DND-41 (cell line): ENCODE measurements at regions not wholly inside any gene's neighbourhood (a gene's known extent, or its start where the extent isn't known, plus 50 kb on each side); places are given as distances from the start of the nearest gene placed in this dataset.

Source experiments
- ATAC-seq: fragments of 200-7000 bp; cut with Tn5 transposase; 3 replicates; pipeline ENCODE4 v1.9.1; 2021; ENCODE audit warnings: low read depth; ENCODE audit not compliant: insufficient read depth
- DNase-seq: peaks from one replicate; pipeline ENCODE4 v3.0.0-alpha.2; 2020
- H2AFZ ChIP-seq: 2 replicates; pipeline ENCODE4 v1.6.0; 2012; ENCODE audit warnings: low read depth, low read length
- H3K27ac ChIP-seq: 2 replicates; pipeline ENCODE4 v1.5.1; 2012; ENCODE audit warnings: low read length, inconsistent platforms
- H3K27me3 ChIP-seq: fragments of 200-600 bp; sonication (generic); 2 replicates; pipeline ENCODE4 v1.6.0; 2012; ENCODE audit warnings: low read length, mild to moderate bottlenecking, inconsistent platforms; ENCODE audit not compliant: insufficient read depth, poor library complexity
- H3K36me3 ChIP-seq: 2 replicates; pipeline ENCODE4 v1.5.1; 2012; ENCODE audit warnings: low read length, inconsistent platforms; ENCODE audit not compliant: insufficient read depth
- H3K4me1 ChIP-seq: 2 replicates; pipeline ENCODE4 v1.5.1; 2012; ENCODE audit warnings: mild to moderate bottlenecking, low read length; ENCODE audit not compliant: insufficient read depth
- H3K4me2 ChIP-seq: 2 replicates; pipeline ENCODE4 v1.6.0; 2012; ENCODE audit warnings: mild to moderate bottlenecking, moderate library complexity, low read length, inconsistent platforms; ENCODE audit not compliant: insufficient read depth
- H3K4me3 ChIP-seq, 2 experiments: fragments of 200-600 bp in 1 of 2; shearing (Covaris generic) in 1 of 2; 2 replicates each; pipeline ENCODE4 v1.5.1; 2012 to 2016; ENCODE audit warnings: inconsistent platforms in 2 of 2, low read length in 2 of 2, mild to moderate bottlenecking in 2 of 2, low read depth in 1 of 2, moderate library complexity in 1 of 2
- H3K79me2 ChIP-seq: 2 replicates; pipeline ENCODE4 v1.6.0; 2012; ENCODE audit warnings: low read length, inconsistent platforms; ENCODE audit not compliant: insufficient read depth
- H3K9ac ChIP-seq: 2 replicates; pipeline ENCODE4 v1.6.0; 2012; ENCODE audit warnings: low read depth, mild to moderate bottlenecking, inconsistent platforms, low read length, moderate library complexity
- H3K9me3 ChIP-seq: 2 replicates; pipeline ENCODE4 v1.5.1; 2012; ENCODE audit warnings: low read length, moderate library complexity, mild to moderate bottlenecking, inconsistent platforms; ENCODE audit not compliant: insufficient read depth, severe bottlenecking
- H4K20me1 ChIP-seq: 2 replicates; pipeline ENCODE4 v1.6.0; 2012; ENCODE audit warnings: low read length; ENCODE audit not compliant: insufficient read depth
- CTCF ChIP-seq: IDR thresholded peaks from 2 replicates; pipeline ENCODE4 v1.5.1; 2012; ENCODE audit warnings: borderline replicate concordance, low read length, moderate library complexity, mild to moderate bottlenecking; ENCODE audit not compliant: poor library complexity, severe bottlenecking; ENCODE audit errors: extremely low read depth
- EZH2 ChIP-seq: IDR thresholded peaks from 3 replicates; pipeline ENCODE4 v1.6.1; 2012; ENCODE audit warnings: borderline replicate concordance, low read depth, mild to moderate bottlenecking, moderate library complexity, low read length, inconsistent platforms; ENCODE audit not compliant: severe bottlenecking

GRCh38 chr10:78748235-78748533, 320.6 kb upstream of the ZMIZ1 start:
- Histone ChIP-seq H3K9ac (no peak overlapping the region), H3K79me2 (no peaks in the 10 kb centered on the region), H2AFZ (no peak overlapping the region), H3K36me3 (no peaks in the 10 kb centered on the region), H3K4me2 (no peak overlapping the region), H3K27me3 (peaks cover 2% of the 10 kb centered on the region), H3K9me3 (no peaks in the 10 kb centered on the region), H3K4me1 (peaks cover 12% of the 10 kb centered on the region), H3K27ac (no peak overlapping the region), H4K20me1 (no peaks in the 10 kb centered on the region; the same call in 1 of the 2 replicates), H3K4me3 (no peak overlapping the region)
- TF ChIP-seq CTCF (no peak), EZH2 (no peak)
- ATAC-seq (no peak), DNase-seq (no peak)

GRCh38 chr10:78749200-78749599, 319.6 kb upstream of the ZMIZ1 start:
- H3K27me3 ChIP-seq = peaks cover 12% of the 10 kb centered on the region
- ATAC-seq = no peak
- H3K9ac ChIP-seq = no peak overlapping the region
- H3K36me3 ChIP-seq = no peaks in the 10 kb centered on the region
- no peak overlapping the region for H3K27ac ChIP-seq
- no peak overlapping the region for H3K4me3 ChIP-seq
- no peak for DNase-seq
- no peaks in the 10 kb centered on the region for H3K79me2 ChIP-seq
- H2AFZ ChIP-seq = no peak overlapping the region
- TF ChIP-seq CTCF = no peak
- no peak for TF ChIP-seq EZH2
- H3K9me3 ChIP-seq = no peaks in the 10 kb centered on the region
- peaks cover 6% of the 10 kb centered on the region; the same call in 1 of the 2 replicates for H4K20me1 ChIP-seq
- no peak overlapping the region for H3K4me2 ChIP-seq
- peaks cover 2% of the 10 kb centered on the region for H3K4me1 ChIP-seq

GRCh38 chr10:78749898-78750297, 318.9 kb upstream of the ZMIZ1 start:
- H3K9ac ChIP-seq = no peak overlapping the region
- H3K4me2 ChIP-seq = no peak overlapping the region
- H3K27me3 ChIP-seq = peaks cover 19% of the 10 kb centered on the region
- no peaks in the 10 kb centered on the region for H3K4me1 ChIP-seq
- DNase-seq = peak; percentile 38
- peaks cover 6% of the 10 kb centered on the region; the same call in 1 of the 2 replicates for H4K20me1 ChIP-seq
- no peak overlapping the region for H2AFZ ChIP-seq
- TF ChIP-seq CTCF = no peak
- no peak for TF ChIP-seq EZH2
- no peaks in the 10 kb centered on the region for H3K36me3 ChIP-seq
- no peak overlapping the region for H3K27ac ChIP-seq
- H3K4me3 ChIP-seq = no peak overlapping the region
- no peaks in the 10 kb centered on the region for H3K79me2 ChIP-seq
- peak; percentile 76 for ATAC-seq
- no peaks in the 10 kb centered on the region for H3K9me3 ChIP-seq

- no peaks in the 10 kb centered on the region for H3K4me1 ChIP-seq
- TF ChIP-seq CTCF (no peak), EZH2 (no peak)
- H3K36me3 ChIP-seq = no peaks in the 10 kb centered on the region
- no peak overlapping the region for H2AFZ ChIP-seq
- H3K9ac ChIP-seq = no peak overlapping the region
- no peak for ATAC-seq
- H3K9me3 ChIP-seq = no peaks in the 10 kb centered on the region
- H4K20me1 ChIP-seq = peaks cover 6% of the 10 kb centered on the region; the same call in 1 of the 2 replicates
- no peak overlapping the region for H3K4me2 ChIP-seq
- H3K27ac ChIP-seq = no peak overlapping the region
- no peak for DNase-seq
- peaks cover 24% of the 10 kb centered on the region for H3K27me3 ChIP-seq
- H3K4me3 ChIP-seq = no peak overlapping the region
- no peaks in the 10 kb centered on the region for H3K79me2 ChIP-seq
These were observed 318.3 kb upstream of the ZMIZ1 start for GRCh38 chr10:78750418-78750817.
